Adrenal gland (tissue), 9 donors: ENCODE measurements at regions not wholly inside any gene's neighbourhood (a gene's known extent, or its start where the extent isn't known, plus 50 kb on each side); places are given as distances from the start of the nearest gene placed in this dataset.

Experiments
- DNase-seq, 7 donors: peaks; one replicate each; pipeline ENCODE4 v3.0.0-alpha.2; 2019 to 2020
- H3K27ac ChIP-seq, 5 donors: fragments of 200-600 bp; sonication (generic) in 4 of 5; 1 replicate in 3 of 5; 2 replicates in 2 of 5; pipeline versions ENCODE4 v1.5.1 to v1.8.0; 2016 to 2020; ENCODE audit warnings: mild to moderate bottlenecking in 1 of 5
- H3K27me3 ChIP-seq: fragments of 200-600 bp; 2 replicates; pipeline ENCODE4 v1.8.0; 2021
- H3K36me3 ChIP-seq, 2 donors: fragments of 200-600 bp; replicated peaks in 1 of 2; 1 replicate in 1 of 2; 2 replicates in 1 of 2; pipeline versions ENCODE4 v1.5.1 to v1.8.0; 2018 to 2022
- H3K4me1 ChIP-seq, 2 donors: fragments of 200-600 bp; replicated peaks in 1 of 2; 1 replicate in 1 of 2; 2 replicates in 1 of 2; pipeline versions ENCODE4 v1.5.1 to v1.8.0; 2018 to 2021
- H3K4me3 ChIP-seq, 4 donors: fragments of 200-600 bp; sonication (generic) in 3 of 4; one replicate each; pipeline ENCODE4 v1.5.1; 2016 to 2018
- H3K9me3 ChIP-seq, 3 donors: fragments of 200-600 bp; sonication (generic) in 1 of 3; replicated peaks in 1 of 3; 1 replicate in 2 of 3; 2 replicates in 1 of 3; pipeline versions ENCODE4 v1.5.1 to v1.8.0; 2016 to 2021
- CTCF ChIP-seq, 6 experiments: fragments of 450-650 bp in 4 of 6; fragments of 200-600 bp in 2 of 6; sonication (generic) in 1 of 6; IDR thresholded peaks; 1 replicate in 5 of 6; 2 replicates in 1 of 6; pipeline versions ENCODE4 v1.5.1 to v1.8.0; 2016 to 2021; ENCODE audit warnings: antibody characterized with exemption in 6 of 6, mild to moderate bottlenecking in 2 of 6, moderate library complexity in 1 of 6
- POLR2A ChIP-seq, 2 donors: fragments of 450-650 bp; IDR thresholded peaks; one replicate each; pipeline ENCODE4 v1.6.1; 2017; ENCODE audit warnings: antibody characterized with exemption in 2 of 2, mild to moderate bottlenecking in 2 of 2, moderate library complexity in 1 of 2
- WGBS, 4 donors: extraction: QIAGEN DNeasy Blood & Tissue Kit in 2 of 4; methylation state at CpG; one replicate each; pipeline versions ENCODE4 v1.1.5 to v1.1.7; 2013 to 2017; 5-methylcytosine and 5-hydroxymethylcytosine counted together
- intact Hi-C, 2 donors: fragments of 100-400 bp; cut with DNase I; formaldehyde crosslinking; loops; one replicate each; pipeline versions ENCODE4 v1.14.1 to v1.15.0; 2022 to 2023
- donor health status: healthy with polysubstance abuse.
- donor health status: Bipolar disorder and iron deficiency.
- donor health status: DM: yes; HTN: yes; CAD: no.
- donor health status: DM: no; HTN: no; CAD: no.
- donor health status: DM: no; HTN: no; CAD: no.

- Histone ChIP-seq H3K27ac (no peak overlapping the region), H3K36me3 (no peaks in the 10 kb centered on the region), H3K27me3 (peaks cover 13% of the 10 kb centered on the region), H3K4me1 (no peaks in the 10 kb centered on the region), H3K4me3 (no peak overlapping the region), H3K9me3 (peaks cover 0 to 3% (median 0%) of the 10 kb centered on the region in 3 donors)
- intact Hi-C loops, result no loop called here
- WGBS, 4 donors, result 66 to 89% (median 78%) methylated on average over 5 to 10 of the region's 10 CpGs
- DNase-seq, result no peak
- TF ChIP-seq POLR2A (IDR thresholded peaks at IDR 0.05) (no peak), CTCF (IDR thresholded peaks at IDR 0.05) (no peak)
These were observed 103.3 kb downstream of the YTHDF1 start for GRCh38 chr20:63112491-63113219.

DNA sequence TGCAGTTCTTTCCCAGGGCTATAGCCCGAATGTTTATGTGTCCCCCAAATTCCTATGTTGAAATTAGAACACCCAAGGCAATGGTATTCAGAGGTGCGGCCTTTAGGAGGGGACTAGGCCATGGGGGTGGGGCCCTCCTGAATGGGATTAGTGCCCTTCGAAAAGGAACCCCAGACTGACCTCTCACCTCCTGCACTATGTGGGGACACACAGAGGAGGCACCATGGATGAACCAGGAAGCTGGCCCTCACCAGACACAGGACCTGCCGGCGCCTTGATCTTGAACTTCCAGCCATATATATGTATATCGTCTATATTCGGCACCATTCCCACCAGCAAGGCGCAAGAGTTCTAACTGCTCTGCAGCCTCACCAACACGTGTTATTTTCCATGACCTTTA is 101.5 kb upstream of the BHLHE23 start:
- Histone ChIP-seq H3K36me3 (no peaks in the 10 kb centered on the region), H3K27ac (no peak overlapping the region), H3K27me3 (peaks cover 4% of the 10 kb centered on the region), H3K4me1 (no peaks in the 10 kb centered on the region), H3K4me3 (no peak overlapping the region), H3K9me3 (peaks cover 0 to 3% (median 0%) of the 10 kb centered on the region in 3 donors)
- WGBS, 4 donors, result 80 to 83% (median 81%) methylated on average over 8 to 9 of the region's 9 CpGs
- intact Hi-C loops, result no loop called here
- no peak for TF ChIP-seq CTCF (IDR thresholded peaks at IDR 0.05)
- no peak for TF ChIP-seq POLR2A (IDR thresholded peaks at IDR 0.05)
- DNase-seq, result no peak

GRCh38 chr20:63107449-63108200 is 100.9 kb upstream of the BHLHE23 start:
- H3K36me3 ChIP-seq, result no peaks in the 10 kb centered on the region
- TF ChIP-seq POLR2A (IDR thresholded peaks at IDR 0.05), result no peak
- TF ChIP-seq CTCF (IDR thresholded peaks at IDR 0.05), result no peak
- H3K4me1 ChIP-seq, result no peaks in the 10 kb centered on the region
- H3K27ac ChIP-seq, result no peak overlapping the region
- intact Hi-C loops, result no loop called here
- 69 to 74% (median 71%) methylated on average over 4 to 8 of the region's 8 CpGs for WGBS, 4 donors
- peaks cover 0 to 3% (median 0%) of the 10 kb centered on the region in 3 donors for H3K9me3 ChIP-seq
- no peak for DNase-seq
- H3K4me3 ChIP-seq, result no peak overlapping the region
- H3K27me3 ChIP-seq, result no peaks in the 10 kb centered on the region

GRCh38 chr20:63106765-63107448 is 100.1 kb upstream of the BHLHE23 start:
- Histone ChIP-seq H3K27ac (no peak overlapping the region), H3K27me3 (no peaks in the 10 kb centered on the region), H3K36me3 (no peaks in the 10 kb centered on the region), H3K9me3 (peaks cover 0 to 3% (median 0%) of the 10 kb centered on the region in 3 donors), H3K4me1 (peaks cover 0 to 6% of the 10 kb centered on the region in 2 donors), H3K4me3 (no peak overlapping the region)
- intact Hi-C loops, result no loop called here
- 77 to 84% (median 81%) methylated on average over 12 to 16 of the region's 16 CpGs for WGBS, 4 donors
- TF ChIP-seq POLR2A (IDR thresholded peaks at IDR 0.05) (no peak), CTCF (IDR thresholded peaks at IDR 0.05) (no peak)
- no peak for DNase-seq
